ENCODE measurements at regions not wholly inside any gene's neighbourhood (a gene's known extent, or its start where the extent isn't known, plus 50 kb on each side); places are given as distances from the start of the nearest gene placed in this dataset.

DNA sequence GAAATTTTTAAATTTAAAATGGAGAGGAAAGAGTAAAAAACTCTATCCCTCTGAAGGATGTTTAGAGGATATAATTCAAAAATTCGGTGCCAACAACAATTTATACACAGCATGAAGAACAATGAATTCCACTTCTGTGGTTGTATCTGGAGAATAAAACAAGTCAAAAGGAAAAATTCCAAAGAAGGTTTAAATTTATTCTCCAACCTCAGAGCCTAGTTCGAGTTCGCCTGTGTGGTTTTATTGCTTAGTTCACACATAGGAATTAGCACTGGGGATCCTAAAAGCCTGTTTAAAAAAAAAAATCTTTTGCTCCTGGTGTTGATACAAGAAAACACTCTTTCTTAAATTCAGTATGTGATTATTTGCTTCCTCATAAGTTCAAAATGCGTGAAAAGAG, 79.2 kb downstream of the LLPH start:
- in situ Hi-C loops (cut with HindIII; ENCODE audit: low sequenced_read_pairs): no loop called here
- TF ChIP-seq, protein P1, sequence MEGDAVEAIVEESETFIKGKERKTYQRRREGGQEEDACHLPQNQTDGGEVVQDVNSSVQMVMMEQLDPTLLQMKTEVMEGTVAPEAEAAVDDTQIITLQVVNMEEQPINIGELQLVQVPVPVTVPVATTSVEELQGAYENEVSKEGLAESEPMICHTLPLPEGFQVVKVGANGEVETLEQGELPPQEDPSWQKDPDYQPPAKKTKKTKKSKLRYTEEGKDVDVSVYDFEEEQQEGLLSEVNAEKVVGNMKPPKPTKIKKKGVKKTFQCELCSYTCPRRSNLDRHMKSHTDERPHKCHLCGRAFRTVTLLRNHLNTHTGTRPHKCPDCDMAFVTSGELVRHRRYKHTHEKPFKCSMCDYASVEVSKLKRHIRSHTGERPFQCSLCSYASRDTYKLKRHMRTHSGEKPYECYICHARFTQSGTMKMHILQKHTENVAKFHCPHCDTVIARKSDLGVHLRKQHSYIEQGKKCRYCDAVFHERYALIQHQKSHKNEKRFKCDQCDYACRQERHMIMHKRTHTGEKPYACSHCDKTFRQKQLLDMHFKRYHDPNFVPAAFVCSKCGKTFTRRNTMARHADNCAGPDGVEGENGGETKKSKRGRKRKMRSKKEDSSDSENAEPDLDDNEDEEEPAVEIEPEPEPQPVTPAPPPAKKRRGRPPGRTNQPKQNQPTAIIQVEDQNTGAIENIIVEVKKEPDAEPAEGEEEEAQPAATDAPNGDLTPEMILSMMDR (IDR thresholded peaks at IDR 0.05; ENCODE audit: low read depth, low read length, missing control alignments): no peak
- H3K4me3 ChIP-seq (ENCODE audit: low read depth, low read length): no peak overlapping the region
- peak; percentile 57 for DNase-seq (ENCODE audit: low read depth)

DNA sequence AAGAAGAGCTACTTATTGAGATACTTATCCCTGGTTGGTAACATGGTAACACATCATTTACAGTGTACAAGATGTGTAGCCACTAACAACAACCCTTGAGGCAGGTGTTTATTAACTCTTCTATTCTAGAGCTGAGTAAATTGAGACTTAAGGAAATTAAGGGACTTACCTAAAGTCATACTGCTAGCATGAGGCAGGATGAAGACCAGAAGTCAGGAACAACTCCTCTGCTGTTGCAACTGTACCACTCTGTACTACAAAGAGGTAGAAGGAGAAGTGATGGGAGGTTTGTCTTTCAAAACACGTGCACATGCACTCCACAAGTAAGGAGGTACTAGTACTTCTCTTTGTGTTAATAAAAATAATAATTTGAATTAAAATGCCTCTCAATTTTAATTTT, 79.9 kb downstream of the LLPH start:
- TF ChIP-seq, protein P1 (IDR thresholded peaks at IDR 0.05; ENCODE audit: low read depth, low read length, missing control alignments): no peak
- no peak for DNase-seq (ENCODE audit: low read depth)

DNA sequence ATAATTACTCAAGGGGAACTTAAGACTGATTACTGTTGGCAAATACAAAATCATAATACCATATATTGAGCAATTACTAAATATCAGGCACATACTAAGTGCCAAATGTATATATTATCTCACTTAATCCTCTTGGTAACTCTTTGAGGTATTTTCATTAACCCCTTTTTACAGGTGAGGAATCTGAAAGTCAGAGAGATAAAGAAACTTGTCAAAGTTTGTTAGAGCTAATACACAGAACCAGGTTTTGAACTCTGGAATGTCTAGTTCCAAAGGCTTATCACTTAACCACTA, 80.3 kb downstream of the LLPH start:
- H3K4me3 ChIP-seq (ENCODE audit: low read depth, low read length): no peak overlapping the region
- TF ChIP-seq, protein P1 (IDR thresholded peaks at IDR 0.05; ENCODE audit: low read depth, low read length, missing control alignments): no peak
- in situ Hi-C loops (cut with HindIII; ENCODE audit: low sequenced_read_pairs): no loop called here
- DNase-seq (ENCODE audit: low read depth): no peak

More for the DNA sequence above, 79.9 kb downstream of the LLPH start:
- in situ Hi-C loops (cut with HindIII; ENCODE audit: low sequenced_read_pairs): no loop called here
- no peak overlapping the region for H3K4me3 ChIP-seq (ENCODE audit: low read depth, low read length)

DNA sequence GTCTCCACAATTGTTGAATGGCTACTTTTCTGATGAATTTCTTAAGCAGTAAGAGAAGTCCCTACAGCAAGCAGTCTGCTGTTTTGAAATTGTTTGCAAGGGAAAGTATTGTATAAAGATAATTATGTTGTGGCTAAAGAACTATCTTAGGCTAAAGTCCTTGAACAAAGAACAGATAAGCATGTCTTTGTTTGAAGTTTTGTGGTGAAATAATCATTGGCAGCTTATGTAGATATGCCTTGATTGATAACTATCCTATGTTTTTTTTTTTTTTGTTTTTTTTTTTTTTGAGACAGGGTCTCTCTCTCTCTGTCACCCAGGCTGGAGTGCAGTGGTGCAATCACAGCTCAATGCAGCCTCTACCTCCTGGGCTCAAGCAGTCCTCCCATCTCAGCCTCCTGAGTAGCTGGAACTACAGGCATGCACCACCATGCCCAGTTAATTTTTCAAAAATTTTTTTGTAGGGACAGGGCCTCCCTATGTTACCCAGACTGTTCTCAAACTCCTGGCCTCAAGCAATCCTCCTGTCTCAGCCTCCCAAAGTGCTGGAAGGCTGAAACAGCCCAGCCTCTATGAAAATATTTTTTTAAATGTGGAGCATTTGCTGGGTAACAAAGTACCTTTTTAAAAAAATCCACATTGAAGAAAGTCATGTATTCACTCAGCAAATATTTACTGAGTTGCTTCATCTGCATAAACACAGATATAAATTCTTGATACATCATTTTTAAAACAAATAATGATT, 80.8 kb downstream of the LLPH start:
- TF ChIP-seq, protein P1 (IDR thresholded peaks at IDR 0.05; ENCODE audit: low read depth, low read length, missing control alignments): no peak
- H3K4me3 ChIP-seq (ENCODE audit: low read depth, low read length): no peak overlapping the region
- in situ Hi-C loops (cut with HindIII; ENCODE audit: low sequenced_read_pairs): no loop called here
- no peak for DNase-seq (ENCODE audit: low read depth)

DNA sequence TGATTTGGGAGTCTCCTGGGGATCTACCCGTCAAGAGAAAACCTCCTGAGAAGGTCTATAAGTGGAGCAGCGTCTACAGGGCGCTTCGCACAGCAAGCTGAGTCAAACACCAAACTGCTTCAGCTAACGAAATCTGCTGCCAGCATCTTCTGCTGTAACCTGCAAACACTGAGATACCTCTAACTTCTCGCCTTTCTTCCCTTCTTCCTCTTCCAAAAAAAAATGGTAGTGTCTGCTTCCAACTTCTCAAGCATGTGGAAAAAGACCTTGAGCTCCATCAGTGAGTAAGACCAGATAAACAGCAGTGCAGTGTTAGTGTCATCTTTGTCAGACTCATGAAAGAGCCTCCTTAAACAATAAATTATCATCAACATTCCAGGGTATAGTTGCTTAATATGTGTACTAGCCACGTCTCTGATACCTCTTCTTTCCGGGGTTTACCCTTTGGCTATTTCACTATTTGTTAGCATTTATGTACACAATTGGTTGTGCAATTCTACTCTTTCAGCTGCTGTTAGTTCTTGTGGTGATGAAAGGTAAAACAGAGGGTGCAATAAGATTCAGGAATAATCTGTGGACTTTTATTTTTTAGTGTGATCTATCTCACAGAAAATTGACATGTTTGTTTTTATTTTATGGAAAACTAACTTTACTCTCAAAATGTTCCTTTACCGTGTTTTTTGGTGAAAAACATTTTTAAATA, 81.6 kb downstream of the LLPH start:
- TF ChIP-seq, protein P1 (IDR thresholded peaks at IDR 0.05; ENCODE audit: low read depth, low read length, missing control alignments): no peak
- in situ Hi-C loops (cut with HindIII; ENCODE audit: low sequenced_read_pairs): no loop called here
- no peak for DNase-seq (ENCODE audit: low read depth)
- no peak overlapping the region for H3K4me3 ChIP-seq (ENCODE audit: low read depth, low read length)

DNA sequence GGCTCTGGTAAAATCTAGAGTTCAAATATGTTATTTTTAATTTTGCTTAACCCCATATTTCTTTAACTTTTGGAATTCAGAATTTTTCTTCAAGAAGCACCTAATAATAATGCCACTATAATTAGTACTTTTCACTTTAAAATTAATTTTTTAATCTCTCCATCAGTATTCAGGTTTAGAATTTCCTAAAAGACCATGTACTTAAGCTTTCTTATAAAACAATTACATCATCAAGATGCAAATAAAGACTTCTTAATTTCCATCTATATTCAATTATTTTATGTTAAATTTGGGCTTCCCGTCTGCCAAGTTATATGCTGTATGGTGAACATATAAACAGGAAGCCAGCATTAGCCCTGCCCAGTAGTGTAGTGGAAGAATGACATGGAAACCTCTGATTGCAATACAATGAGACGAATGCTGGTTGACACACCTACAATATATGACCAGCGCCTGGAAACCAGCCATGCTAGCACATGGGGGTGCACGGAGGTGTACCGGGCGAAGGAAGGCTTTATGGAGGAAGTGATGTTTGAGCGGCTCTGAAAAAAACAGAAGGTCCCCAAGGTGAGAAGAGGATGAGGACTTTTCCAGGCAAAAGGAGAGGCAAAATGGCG, 82.2 kb downstream of the LLPH start:
- TF ChIP-seq, protein P1 (IDR thresholded peaks at IDR 0.05; ENCODE audit: low read depth, low read length, missing control alignments): no peak
- DNase-seq (ENCODE audit: low read depth): no peak
- H3K4me3 ChIP-seq (ENCODE audit: low read depth, low read length): no peak overlapping the region
- in situ Hi-C loops (cut with HindIII; ENCODE audit: low sequenced_read_pairs): no loop called here

Measured in astrocyte of the cerebellum (primary cell).